NCI-H446 treated with DMSO at 0.1 percent for 48 hours (cell line): ENCODE measurements at regions not wholly inside any gene's neighbourhood (a gene's known extent, or its start where the extent isn't known, plus 50 kb on each side); places are given as distances from the start of the nearest gene placed in this dataset.
"Not testable (repeated sequence)": the region's sequence is repeated elsewhere in the genome, so short reads cannot be mapped to it uniquely, and the experiment has no call there.

ENCODE experiments used
- DNase-seq: peaks from one replicate; lab custom pipeline; 2025; lab: John Stamatoyannopoulos, UW

DNA sequence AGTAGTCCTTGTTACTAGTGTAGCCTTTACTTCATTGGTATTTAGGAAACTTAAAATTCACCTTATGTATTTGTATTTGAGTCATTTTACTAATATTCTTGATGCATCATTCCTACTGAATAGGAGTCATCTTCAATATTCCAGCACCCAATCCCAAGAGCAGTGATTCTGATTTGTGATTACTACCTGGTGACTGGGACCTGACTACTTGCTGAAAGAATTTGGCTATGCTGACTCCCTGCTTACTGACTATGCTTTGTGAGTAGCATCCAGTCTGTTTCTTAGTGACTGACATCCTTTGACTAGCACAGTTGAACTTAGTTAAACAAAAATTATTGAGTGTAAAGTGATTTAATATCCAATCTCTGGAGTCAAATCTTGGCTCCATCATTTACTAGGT is 129.9 kb upstream of the NEGR1 start:
- DNase-seq = no peak

DNA sequence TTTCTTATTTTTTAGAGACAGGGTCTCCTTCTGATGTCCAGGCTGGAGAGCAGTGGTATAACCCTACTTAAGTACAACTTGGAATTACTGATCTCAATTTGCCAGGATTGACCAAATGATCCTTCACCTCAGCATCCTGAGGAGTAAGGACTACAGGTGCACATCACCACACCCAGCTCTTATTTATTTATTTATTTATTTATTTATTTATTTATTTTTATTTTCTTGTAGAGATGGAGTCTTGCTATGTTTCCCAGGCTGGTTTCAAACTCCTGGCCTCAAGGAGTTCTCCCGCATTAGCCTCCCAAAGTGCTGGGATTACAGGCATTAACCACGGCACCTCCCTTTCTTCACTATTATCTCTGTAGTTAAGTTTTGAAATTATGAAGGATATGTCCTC is 117.5 kb upstream of the NEGR1 start:
- no peak for DNase-seq

DNA sequence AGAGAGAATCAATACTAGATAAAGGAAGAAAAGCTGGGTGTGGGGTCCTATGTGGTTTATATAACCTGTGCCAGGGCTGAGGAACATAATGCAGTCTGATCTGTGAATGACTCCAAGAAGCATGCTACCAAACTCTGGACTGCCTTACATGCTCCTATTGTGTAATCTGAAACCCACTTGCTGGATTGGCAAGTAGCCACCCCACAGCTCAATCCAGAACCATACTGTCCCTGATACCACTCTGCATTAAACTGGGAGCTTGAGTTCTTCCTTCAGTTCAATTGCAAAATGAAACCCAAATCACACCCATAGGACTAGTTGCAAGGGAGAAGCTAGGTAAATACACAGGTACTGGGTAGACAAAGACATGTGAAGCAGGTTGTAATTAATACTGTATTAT is 115.4 kb upstream of the NEGR1 start:
- DNase-seq = peak; percentile 33

DNA sequence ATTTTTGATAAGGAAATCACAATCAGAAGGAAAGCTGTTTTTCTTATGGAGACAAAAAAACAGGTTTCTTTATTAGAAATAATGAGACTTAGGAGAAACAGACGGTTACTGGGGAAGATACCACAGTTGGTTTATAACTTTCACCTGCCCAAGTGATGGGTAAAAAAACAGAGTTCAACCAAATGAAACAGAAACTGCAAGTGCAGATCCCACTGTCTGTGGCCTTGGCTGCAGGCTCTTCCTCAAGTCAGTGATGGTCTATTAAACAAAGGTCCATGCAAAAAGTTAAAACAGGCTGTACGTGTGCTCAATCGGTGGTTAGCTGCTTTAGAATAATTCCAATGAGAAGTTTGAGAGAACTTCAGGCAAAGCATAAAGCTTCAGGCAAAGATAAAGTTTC is 112.1 kb upstream of the NEGR1 start:
- no peak for DNase-seq

DNA sequence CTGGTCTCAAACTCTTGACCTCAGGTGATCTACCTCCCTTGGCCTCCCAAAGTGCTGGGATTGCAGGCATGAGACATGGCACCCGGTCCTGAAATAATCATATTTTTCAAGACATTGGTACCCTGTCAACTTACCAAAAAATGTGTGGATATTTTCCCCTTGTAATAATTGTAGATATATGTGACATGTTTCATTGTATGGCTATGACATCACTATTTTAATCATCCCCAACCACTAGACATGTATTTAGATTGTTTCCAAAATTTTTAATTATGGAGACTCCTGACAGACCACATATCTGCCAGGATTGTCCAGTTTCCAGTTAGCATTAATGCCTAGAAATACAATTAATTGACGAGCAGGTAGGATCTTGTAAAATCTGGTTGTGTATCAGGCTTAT is 96.7 kb upstream of the NEGR1 start:
- DNase-seq = no peak

DNA sequence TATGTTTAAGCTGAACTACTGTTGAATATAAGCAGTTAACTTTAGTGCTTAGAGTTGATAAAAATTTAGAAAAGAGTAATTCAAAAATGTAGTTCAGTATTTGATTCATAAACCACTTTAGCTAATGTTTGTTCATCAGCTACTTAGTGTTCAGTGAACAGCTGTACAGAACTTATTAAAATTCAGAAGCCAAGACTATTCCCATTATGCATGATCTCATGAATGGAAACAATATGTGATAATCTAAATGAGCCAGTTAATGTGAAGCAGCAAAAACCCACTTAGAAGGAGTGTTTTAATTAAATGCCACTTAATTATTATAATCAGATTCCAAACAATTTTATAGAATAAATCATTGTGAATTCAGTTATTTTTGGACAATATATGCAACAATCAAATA is 92.9 kb upstream of the NEGR1 start:
- DNase-seq = no peak

DNA sequence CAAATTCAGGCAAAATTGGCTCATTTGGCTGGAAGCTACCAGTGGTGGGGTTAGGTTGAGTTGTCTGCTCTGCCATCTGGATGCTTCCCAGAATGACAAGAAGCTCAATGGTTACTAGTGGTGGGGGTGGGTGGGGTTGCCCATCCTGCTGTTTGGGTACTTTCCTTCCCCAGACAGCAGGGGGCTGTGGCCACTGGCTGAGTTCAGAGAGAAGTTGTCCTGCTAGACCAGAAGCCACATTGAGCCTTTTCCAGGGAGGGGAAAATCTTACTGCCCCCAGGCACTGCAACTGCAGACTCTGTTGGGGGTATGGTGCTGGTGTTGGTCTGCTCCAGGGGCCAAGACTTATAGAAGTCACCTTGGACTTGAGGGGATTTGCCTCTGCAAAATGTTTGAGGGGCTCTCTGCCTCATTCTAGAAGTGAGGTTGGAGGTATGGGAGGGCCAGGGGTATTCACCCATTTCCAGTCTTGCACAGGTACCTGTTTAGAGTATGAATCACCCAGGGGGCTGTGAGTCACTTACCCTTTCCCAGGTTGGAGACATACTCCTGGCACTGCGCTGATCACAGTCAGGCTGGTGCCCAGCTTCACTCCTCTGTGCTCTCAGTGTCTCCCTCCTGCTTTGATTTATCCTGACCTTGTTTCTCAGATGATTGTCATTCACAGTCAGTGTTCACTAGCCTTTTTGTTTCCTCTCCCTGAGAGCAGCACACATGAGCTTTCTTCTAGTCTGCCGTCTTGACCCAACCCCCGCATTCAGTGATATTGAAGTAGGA is 89.1 kb upstream of the NEGR1 start:
- no peak for DNase-seq

DNA sequence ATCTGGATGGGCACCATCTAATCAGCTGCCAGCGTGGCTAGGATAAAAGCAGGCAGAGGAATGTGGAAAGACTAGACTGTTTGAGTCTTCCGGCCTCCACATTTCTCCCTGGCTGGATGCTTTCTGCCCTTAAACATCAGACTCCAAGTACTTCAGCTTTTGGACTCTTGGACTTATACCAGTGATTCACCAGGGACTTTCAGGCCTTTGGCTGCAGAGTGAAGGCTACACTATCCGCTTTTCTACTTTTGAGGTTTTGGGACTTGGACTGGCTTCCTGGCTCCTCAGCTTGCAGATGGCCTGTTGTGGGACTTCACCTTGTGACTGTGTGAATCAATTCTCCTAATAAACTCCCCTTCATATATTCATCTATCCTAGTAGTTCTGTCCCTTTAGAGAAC is 88.5 kb upstream of the NEGR1 start:
- not testable (repeated sequence) for DNase-seq

DNA sequence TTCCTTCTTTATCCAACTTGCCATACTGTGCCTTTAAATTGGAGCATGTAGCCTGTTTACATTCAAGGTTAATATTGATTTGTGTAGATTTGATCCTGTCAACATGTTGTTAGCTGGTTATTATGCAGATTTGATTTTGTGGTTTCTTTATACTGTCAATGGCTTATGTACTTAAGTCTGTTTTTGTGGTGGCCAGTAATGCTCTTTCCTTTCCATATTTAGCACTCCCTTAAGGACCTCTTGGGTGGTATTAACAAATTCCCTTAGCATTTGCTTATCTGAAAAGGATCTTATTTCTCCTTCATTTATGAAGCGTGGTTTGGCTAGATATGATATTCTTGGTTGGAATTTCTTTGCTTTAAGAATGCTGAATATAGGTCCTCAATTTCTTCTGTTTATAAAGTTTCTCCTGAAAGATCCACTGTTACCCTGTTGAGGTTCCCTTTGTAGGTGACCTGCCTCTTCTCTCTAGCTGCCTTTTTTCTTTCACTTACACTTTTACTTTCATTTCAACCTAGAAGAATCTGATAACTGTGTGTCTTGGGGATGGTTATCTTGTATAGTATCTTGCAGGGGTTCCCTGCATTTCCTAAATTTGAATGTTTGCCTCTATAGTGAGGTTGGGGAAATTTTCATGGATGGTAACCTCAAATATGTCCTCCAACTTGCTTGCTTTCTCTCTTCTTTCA is 86.9 kb upstream of the NEGR1 start:
- DNase-seq = no peak

DNA sequence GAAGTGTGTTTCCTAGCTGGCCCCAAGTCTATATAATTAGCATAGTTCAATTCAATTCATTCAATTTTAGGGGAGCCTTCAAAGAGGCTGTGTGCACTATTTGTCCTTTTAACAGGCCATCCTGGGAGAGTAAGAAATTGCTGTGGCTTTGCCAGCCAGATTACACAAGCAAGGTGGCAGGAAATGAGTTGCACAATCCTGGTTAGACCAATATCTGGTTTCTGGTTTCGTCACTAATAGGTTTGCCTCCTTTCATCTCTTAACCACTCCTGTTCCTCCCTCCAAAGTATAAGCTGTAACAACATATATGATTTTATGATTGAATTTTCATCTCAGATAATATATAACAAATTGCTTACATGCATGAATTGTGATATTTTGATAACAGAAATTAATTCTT is 84.1 kb upstream of the NEGR1 start:
- DNase-seq = no peak

DNA sequence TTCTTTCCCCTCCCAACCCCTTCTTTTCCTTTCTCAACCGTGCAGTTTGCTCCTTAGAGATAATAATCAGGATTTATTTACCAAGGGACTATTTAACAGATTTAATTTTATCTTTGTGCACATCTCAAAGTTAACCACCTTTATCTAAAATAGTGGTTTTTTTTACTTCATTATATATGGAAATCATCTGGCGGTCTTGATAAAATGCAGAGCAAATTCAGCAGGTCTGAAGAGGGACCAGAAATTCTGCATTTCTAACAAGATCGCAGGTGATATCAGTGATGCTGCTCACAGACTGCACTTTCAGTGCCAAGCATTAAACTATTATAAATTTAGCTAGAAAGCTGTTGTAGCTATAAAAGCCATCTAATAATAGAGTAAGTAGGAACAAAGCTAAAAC is 83.4 kb upstream of the NEGR1 start:
- no peak for DNase-seq

DNA sequence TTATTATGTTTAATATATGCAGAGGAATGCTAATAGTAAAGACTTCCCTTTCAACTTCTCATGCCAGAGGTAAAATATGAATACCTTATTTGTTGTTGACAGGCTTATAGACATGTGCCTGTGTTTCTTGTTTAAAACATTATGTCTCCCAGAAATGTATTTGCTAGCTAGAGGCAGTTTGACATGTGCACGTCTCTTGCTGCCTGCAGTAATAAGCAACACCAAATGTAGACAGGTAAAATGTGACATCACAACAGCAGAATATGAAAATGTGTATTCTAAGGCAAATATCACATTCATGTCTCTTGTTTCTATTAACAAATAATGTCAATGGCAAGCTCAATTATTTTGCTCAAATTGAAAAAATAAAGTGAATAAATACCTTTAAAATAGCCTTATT is 80.2 kb upstream of the NEGR1 start:
- DNase-seq = no peak

DNA sequence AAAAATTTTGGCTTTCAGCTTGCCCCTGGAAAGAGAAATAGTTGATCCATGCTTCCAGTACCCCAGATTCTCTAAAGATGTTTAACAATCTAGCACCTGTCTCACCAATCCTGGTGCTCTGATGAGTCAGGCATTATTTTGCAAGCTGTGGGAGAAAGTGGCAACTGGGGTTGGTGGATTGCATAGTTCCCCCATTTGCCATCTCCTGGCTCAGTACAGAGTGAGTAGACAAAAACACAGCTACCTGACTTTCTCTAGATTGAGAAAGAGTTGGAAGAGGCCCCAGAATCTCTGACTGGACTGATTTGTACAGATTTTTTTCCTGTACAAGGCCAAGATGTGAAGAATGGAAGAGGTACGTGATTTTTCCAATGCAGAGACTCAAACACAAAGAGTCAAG is 75.1 kb upstream of the NEGR1 start:
- DNase-seq = no peak

DNA sequence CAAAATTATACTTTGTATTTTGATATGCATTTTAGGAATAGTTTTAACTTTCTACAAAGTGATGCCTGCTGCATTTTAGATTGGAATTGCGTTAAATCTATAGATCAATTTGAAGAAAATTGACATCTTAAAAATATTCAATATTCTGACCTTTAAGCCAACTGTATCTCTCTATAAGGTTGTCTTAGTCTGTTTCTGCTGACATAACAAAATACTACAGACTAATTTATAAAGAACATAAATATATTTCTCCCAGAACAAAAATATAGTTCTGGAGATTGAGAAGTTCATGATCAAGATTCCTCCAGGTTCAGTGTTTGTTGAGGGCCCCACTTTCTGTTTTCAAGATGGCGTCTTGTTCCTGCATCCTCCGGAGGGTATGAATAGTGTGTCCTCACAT is 73.6 kb upstream of the NEGR1 start:
- DNase-seq = no peak

DNA sequence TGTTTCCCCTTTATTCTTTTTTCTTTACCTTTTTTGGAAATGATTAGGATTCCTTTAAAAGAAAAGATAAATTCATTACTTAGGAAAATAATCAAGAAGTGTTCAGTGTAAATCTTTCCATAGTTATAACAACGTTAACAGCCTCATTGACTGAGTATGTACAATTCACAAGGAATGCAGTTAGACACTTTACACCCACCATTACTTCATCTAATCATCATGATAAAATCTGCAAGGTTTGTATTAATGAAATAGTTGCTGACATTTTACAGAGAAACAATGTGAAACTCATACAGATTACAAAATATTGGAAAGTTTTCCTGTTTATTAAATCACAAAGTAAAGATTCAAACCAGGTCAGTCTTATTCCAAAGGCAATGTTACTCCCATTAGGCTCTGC is 59.3 kb upstream of the NEGR1 start:
- DNase-seq = no peak

DNA sequence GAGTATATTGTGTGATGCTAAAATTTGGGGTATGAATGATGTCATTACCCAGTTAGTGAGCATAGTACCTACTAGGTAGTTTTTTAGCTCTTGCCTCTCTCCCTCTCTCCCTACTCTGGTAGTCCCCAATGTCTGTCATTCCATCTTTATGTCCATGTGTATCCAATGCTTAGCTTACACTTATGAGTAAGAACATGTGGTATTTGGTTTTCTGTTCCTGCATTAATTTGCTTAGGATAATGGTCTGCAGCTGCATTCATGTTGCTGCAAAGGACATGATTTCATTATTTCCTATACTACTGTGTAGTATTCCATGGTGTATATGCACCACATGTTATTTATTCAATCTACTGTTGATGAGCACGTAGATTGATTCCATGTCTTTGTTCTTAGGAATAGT is 54.4 kb upstream of the NEGR1 start:
- no peak for DNase-seq
